ENCODE measurements at regions not wholly inside any gene's neighbourhood (a gene's known extent, or its start where the extent isn't known, plus 50 kb on each side); places are given as distances from the start of the nearest gene placed in this dataset.
A peak's percentile ranks its signal among the peaks of the same experiment; 100 is the strongest.

DNA sequence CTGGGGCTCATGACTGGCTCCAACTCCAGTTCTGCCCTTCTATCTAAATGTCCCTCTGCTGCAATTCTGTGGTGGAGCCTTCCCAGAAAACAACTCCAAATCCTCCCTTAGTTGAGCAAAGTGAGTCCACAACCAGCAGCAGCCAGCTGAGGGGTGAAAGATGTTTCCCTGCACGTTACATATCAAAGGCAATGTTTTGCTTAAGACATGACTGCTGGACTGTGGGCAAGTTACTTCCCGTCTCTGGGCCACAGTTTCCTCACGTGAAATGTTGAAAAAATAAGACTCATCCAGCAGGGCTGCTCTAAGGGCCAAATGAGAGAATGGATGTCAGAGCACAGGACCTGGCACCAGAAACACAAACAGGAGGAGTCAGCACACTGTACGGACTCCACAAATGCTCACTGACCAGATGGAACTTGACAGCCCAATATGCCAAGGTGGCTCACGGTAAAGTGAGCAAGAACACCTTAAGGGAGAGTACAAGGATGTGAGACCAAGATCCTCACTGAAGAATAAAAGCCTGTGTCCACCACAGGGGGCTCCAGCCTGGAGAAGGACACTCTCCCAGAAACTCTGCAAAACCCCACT is 138.4 kb upstream of the ABCA1 start:
- H3K27ac ChIP-seq = no peak overlapping the region
- TF ChIP-seq, protein P1, sequence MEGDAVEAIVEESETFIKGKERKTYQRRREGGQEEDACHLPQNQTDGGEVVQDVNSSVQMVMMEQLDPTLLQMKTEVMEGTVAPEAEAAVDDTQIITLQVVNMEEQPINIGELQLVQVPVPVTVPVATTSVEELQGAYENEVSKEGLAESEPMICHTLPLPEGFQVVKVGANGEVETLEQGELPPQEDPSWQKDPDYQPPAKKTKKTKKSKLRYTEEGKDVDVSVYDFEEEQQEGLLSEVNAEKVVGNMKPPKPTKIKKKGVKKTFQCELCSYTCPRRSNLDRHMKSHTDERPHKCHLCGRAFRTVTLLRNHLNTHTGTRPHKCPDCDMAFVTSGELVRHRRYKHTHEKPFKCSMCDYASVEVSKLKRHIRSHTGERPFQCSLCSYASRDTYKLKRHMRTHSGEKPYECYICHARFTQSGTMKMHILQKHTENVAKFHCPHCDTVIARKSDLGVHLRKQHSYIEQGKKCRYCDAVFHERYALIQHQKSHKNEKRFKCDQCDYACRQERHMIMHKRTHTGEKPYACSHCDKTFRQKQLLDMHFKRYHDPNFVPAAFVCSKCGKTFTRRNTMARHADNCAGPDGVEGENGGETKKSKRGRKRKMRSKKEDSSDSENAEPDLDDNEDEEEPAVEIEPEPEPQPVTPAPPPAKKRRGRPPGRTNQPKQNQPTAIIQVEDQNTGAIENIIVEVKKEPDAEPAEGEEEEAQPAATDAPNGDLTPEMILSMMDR (IDR thresholded peaks at IDR 0.05) = no peak
- TF ChIP-seq POLR2A (IDR thresholded peaks at IDR 0.05) = no peak
- peak in 2 of 3 donors; percentile 18 to 35 for TF ChIP-seq POLR2AphosphoS5 (IDR thresholded peaks at IDR 0.05)

DNA sequence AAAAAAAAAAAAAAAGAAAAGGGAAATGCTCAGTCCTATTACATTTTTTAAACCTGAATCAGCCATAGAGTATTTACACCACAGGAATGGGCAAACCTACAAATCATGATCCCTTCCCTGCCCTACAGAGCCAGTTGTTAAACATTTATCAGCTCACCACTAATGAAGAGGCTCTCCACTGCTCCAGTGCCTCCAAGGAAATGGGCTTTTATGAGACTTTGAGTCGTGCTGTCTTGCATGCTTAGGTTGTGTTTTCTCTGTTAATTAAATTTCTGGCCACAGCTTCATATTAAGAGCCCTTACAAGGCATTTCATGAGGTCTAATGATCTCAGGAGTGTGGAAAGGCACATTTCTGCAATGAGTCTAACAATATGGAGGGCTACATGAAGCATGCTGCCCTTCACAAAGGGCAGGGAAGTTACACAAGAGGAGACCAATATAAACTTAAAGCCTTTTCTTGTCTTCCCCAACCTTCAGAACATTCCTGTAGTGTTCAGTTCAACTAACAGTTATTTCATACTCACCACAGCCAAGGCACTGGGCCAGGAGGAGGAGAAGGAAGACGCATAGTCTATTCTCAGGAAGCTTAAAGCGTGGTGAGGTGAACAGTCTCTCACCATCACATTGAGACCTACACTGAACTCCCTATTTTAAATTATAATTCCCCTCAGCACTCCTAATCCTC is 140.1 kb upstream of the ABCA1 start:
- TF ChIP-seq POLR2A (IDR thresholded peaks at IDR 0.05) (no peak), POLR2AphosphoS5 (IDR thresholded peaks at IDR 0.05) (no peak), EP300 (IDR thresholded peaks at IDR 0.05) (no peak)
- TF ChIP-seq, protein P1 (IDR thresholded peaks at IDR 0.05) = no peak
- no peaks in the 10 kb centered on the region for H3K27me3 ChIP-seq
- no peaks in the 10 kb centered on the region for H3K9me3 ChIP-seq
- no peak for DNase-seq (ENCODE audit: low spot score in 2 of 2)
- no peaks in the 10 kb centered on the region for H3K36me3 ChIP-seq
- 83% methylated on average over 3 of the region's 3 CpGs for WGBS
- no peak overlapping the region for H3K4me3 ChIP-seq
- no peak overlapping the region for H3K27ac ChIP-seq
- peaks cover 30% of the 10 kb centered on the region for H3K4me1 ChIP-seq

More for the DNA sequence above, 138.4 kb upstream of the ABCA1 start:
- H3K9me3 ChIP-seq = no peaks in the 10 kb centered on the region
- no peaks in the 10 kb centered on the region for H3K36me3 ChIP-seq
- H3K27me3 ChIP-seq = no peaks in the 10 kb centered on the region
- peaks cover 35% of the 10 kb centered on the region for H3K4me1 ChIP-seq
- no peak for DNase-seq (ENCODE audit: low spot score in 2 of 2)
- no peak overlapping the region for H3K4me3 ChIP-seq
- 63% methylated on average over 5 of the region's 5 CpGs for WGBS

DNA sequence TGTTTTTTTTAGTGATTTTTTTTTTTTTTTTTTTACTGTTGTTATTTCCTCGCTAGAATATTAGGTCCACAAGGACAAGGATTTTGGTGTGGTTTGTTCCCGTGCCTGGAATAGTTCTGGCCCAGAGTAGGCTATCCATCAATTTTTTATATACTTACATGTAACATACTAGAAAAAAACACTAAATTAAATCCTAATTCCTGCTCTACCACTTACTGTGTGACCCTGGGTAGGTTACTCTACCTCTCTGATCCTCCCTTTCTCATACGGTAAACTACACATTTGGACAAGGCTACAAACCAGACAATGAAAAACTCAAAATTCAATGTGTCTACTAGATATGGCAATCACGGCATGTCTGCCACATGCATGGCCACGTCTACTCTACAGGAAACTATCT is 141.3 kb upstream of the ABCA1 start:
- no peak overlapping the region for H3K27ac ChIP-seq
- no peak overlapping the region for H3K4me3 ChIP-seq
- peaks cover 19% of the 10 kb centered on the region for H3K4me1 ChIP-seq
- 89% methylated on average over 5 of the region's 5 CpGs for WGBS
- no peaks in the 10 kb centered on the region for H3K36me3 ChIP-seq
- H3K9me3 ChIP-seq = no peaks in the 10 kb centered on the region
- no peaks in the 10 kb centered on the region for H3K27me3 ChIP-seq
- no peak for DNase-seq (ENCODE audit: low spot score in 2 of 2)
- TF ChIP-seq POLR2A (IDR thresholded peaks at IDR 0.05) (no peak), POLR2AphosphoS5 (IDR thresholded peaks at IDR 0.05) (no peak), EP300 (IDR thresholded peaks at IDR 0.05) (no peak)
- TF ChIP-seq, protein P1 (IDR thresholded peaks at IDR 0.05) = no peak

DNA sequence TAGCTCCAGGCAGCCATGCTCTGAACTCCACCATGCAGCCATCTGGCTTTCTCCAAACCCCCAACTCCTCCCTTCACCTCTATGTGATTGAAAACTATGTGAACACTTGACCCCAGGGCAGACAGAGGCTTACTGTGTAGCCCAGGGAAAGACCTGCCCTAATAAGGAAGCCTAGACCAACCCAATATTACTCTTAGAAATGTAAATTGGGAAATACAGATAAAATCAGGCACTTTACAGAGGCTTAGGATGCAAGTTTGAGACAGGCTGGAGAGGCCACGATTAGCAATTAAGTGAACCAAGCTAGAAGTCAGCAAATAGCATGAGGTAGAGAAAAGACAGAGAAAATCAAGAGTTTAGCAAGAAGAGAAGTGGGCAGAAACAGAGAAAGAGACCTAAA is 141.7 kb upstream of the ABCA1 start:
- Histone ChIP-seq H3K27ac (no peak overlapping the region), H3K36me3 (no peaks in the 10 kb centered on the region), H3K9me3 (no peaks in the 10 kb centered on the region), H3K4me3 (no peak overlapping the region), H3K4me1 (peaks cover 14% of the 10 kb centered on the region), H3K27me3 (no peaks in the 10 kb centered on the region)
- WGBS = 58% methylated on average over 1 of the region's 1 CpG
- TF ChIP-seq EP300 (IDR thresholded peaks at IDR 0.05) (no peak), POLR2A (IDR thresholded peaks at IDR 0.05) (no peak), POLR2AphosphoS5 (IDR thresholded peaks at IDR 0.05) (no peak)
- TF ChIP-seq, protein P1 (IDR thresholded peaks at IDR 0.05) = no peak
- DNase-seq (ENCODE audit: low spot score in 2 of 2) = no peak

DNA sequence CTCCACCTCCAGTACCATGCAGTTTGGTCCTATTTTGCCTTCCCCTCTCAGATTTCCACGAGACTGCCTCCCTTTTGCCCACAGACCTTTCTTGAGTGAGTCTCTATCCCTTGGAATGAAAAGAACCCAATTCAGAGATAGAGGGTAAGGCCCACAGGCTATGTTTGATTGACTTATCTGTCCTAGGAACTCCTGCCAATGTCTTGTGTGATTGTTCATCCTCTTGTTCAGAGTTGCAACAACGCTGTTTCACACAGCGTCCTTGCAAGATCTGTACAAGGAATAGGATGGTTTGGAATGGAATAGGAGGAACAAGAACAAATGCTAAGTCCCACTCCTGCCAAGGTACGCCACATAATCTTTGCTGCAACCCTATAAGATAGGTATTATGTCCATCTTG is 142.2 kb upstream of the ABCA1 start:
- 59% methylated on average over 4 of the region's 4 CpGs for WGBS
- H3K4me3 ChIP-seq = no peak overlapping the region

More for the DNA sequence above, 142.2 kb upstream of the ABCA1 start:
- TF ChIP-seq, protein P1 (IDR thresholded peaks at IDR 0.05) = no peak
- peaks cover 10% of the 10 kb centered on the region for H3K4me1 ChIP-seq
- no peak overlapping the region for H3K27ac ChIP-seq
- DNase-seq (ENCODE audit: low spot score in 2 of 2) = no peak
- no peaks in the 10 kb centered on the region for H3K27me3 ChIP-seq
- H3K9me3 ChIP-seq = no peaks in the 10 kb centered on the region
- no peaks in the 10 kb centered on the region for H3K36me3 ChIP-seq

All from suprapubic skin (tissue), 4 donors.